Hepatocyte (in vitro differentiated cells): ENCODE measurements at regions not wholly inside any gene's neighbourhood (a gene's known extent, or its start where the extent isn't known, plus 50 kb on each side); places are given as distances from the start of the nearest gene placed in this dataset.

ENCODE experiments used
- DNase-seq: peaks from one replicate; pipeline ENCODE4 v3.0.0-alpha.2; 2016; ENCODE audit warnings: low spot score
- H2AFZ ChIP-seq: fragments of 200-600 bp; sonication (generic); 2 replicates; pipeline ENCODE4 v1.6.0; 2016; ENCODE audit warnings: antibody characterized with exemption, mild to moderate bottlenecking
- H3K27ac ChIP-seq: fragments of 200-600 bp; sonication (generic); 2 replicates; pipeline ENCODE4 v1.5.1; 2016; ENCODE audit warnings: mild to moderate bottlenecking
- H3K27me3 ChIP-seq: fragments of 200-600 bp; sonication (generic); 2 replicates; pipeline ENCODE4 v1.6.1; 2016
- H3K36me3 ChIP-seq: fragments of 200-600 bp; sonication (generic); replicated peaks from 2 replicates; pipeline ENCODE4 v1.5.1; 2016; ENCODE audit warnings: low read depth; ENCODE audit not compliant: insufficient read depth
- H3K4me1 ChIP-seq: fragments of 200-600 bp; sonication (generic); 2 replicates; pipeline ENCODE4 v1.5.1; 2016; ENCODE audit warnings: mild to moderate bottlenecking, moderate library complexity; ENCODE audit not compliant: insufficient read depth
- H3K4me2 ChIP-seq: fragments of 200-600 bp; sonication (generic); 2 replicates; pipeline ENCODE4 v1.6.0; 2016
- H3K4me3 ChIP-seq: fragments of 200-600 bp; sonication (generic); 2 replicates; pipeline ENCODE4 v1.5.1; 2016; ENCODE audit warnings: mild to moderate bottlenecking
- H3K79me2 ChIP-seq: fragments of 200-600 bp; sonication (generic); 2 replicates; pipeline ENCODE4 v1.6.0; 2017; ENCODE audit warnings: mild to moderate bottlenecking
- H3K9me2 ChIP-seq: fragments of 200-600 bp; sonication (generic); replicated peaks from 2 replicates; pipeline ENCODE4 v1.6.0; 2017; ENCODE audit warnings: mild to moderate bottlenecking; ENCODE audit not compliant: insufficient read depth
- H3K9me3 ChIP-seq: fragments of 200-600 bp; sonication (generic); 2 replicates; pipeline ENCODE4 v1.5.1; 2016; ENCODE audit warnings: low read depth, mild to moderate bottlenecking
- H4K20me1 ChIP-seq: fragments of 200-600 bp; sonication (generic); 2 replicates; pipeline ENCODE4 v1.6.0; 2016; ENCODE audit warnings: mild to moderate bottlenecking; ENCODE audit not compliant: insufficient read depth, poor library complexity, severe bottlenecking
- EZH2 ChIP-seq: fragments of 200-600 bp; sonication (generic); IDR thresholded peaks from 2 replicates; pipeline ENCODE4 v1.6.1; 2016; ENCODE audit warnings: antibody characterized with exemption, mild to moderate bottlenecking, borderline replicate concordance
- EZH2phosphoT487 ChIP-seq: fragments of 200-600 bp; sonication (generic); IDR thresholded peaks from one replicate; pipeline ENCODE4 v1.6.1; 2018; ENCODE audit warnings: antibody characterized with exemption, mild to moderate bottlenecking, low read depth, moderate library complexity; ENCODE audit not compliant: unreplicated experiment, severe bottlenecking
- WGBS: methylation state at CpG from one replicate; pipeline ENCODE4 v1.1.6; 2016; ENCODE audit warnings: low lambda C conversion rate; ENCODE audit errors: missing lambda C conversion rate; 5-methylcytosine and 5-hydroxymethylcytosine counted together
- TF ChIP-seq, protein P1 (sequence below): fragments of 200-600 bp; sonication (generic); IDR thresholded peaks from 2 replicates; pipeline ENCODE4 v1.5.1; 2016; ENCODE audit warnings: antibody characterized with exemption, mild to moderate bottlenecking; ENCODE audit not compliant: poor library complexity

DNA sequence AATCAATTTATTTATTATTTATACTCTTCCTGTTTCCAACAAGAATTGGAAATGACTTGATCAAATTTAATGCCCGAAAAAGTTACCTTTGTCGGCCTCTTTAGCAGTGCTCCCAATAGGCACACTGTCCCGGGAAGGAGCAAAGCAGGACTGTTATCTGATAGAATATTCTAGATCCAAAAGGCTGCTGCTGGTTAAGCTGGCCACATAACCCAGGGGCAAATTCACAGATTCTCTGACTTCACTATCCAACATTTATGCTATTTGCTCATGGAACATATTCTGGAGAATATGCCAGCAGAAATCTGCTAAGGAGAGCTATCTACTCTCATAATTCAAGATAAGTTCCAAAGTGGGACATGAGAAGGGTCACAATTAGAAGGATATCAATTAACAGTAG is 100.2 kb upstream of the DMAC1 start:
- 57% methylated on average over 3 of the region's 3 CpGs for WGBS
- no peak overlapping the region for H3K4me2 ChIP-seq
- TF ChIP-seq, protein P1, sequence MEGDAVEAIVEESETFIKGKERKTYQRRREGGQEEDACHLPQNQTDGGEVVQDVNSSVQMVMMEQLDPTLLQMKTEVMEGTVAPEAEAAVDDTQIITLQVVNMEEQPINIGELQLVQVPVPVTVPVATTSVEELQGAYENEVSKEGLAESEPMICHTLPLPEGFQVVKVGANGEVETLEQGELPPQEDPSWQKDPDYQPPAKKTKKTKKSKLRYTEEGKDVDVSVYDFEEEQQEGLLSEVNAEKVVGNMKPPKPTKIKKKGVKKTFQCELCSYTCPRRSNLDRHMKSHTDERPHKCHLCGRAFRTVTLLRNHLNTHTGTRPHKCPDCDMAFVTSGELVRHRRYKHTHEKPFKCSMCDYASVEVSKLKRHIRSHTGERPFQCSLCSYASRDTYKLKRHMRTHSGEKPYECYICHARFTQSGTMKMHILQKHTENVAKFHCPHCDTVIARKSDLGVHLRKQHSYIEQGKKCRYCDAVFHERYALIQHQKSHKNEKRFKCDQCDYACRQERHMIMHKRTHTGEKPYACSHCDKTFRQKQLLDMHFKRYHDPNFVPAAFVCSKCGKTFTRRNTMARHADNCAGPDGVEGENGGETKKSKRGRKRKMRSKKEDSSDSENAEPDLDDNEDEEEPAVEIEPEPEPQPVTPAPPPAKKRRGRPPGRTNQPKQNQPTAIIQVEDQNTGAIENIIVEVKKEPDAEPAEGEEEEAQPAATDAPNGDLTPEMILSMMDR: no peak
- TF ChIP-seq EZH2 (no peak), EZH2phosphoT487 (no peak)
- no peak overlapping the region for H3K4me3 ChIP-seq
- no peaks in the 10 kb centered on the region for H3K9me3 ChIP-seq
- no peak for DNase-seq
- no peaks in the 10 kb centered on the region for H3K9me2 ChIP-seq
- H3K27me3 ChIP-seq: no peaks in the 10 kb centered on the region
- H3K27ac ChIP-seq: no peak overlapping the region
- H3K79me2 ChIP-seq: no peaks in the 10 kb centered on the region
- H3K36me3 ChIP-seq: no peaks in the 10 kb centered on the region
- H2AFZ ChIP-seq: no peak overlapping the region
- H3K4me1 ChIP-seq: peaks cover 6% of the 10 kb centered on the region
- H4K20me1 ChIP-seq: no peaks in the 10 kb centered on the region

DNA sequence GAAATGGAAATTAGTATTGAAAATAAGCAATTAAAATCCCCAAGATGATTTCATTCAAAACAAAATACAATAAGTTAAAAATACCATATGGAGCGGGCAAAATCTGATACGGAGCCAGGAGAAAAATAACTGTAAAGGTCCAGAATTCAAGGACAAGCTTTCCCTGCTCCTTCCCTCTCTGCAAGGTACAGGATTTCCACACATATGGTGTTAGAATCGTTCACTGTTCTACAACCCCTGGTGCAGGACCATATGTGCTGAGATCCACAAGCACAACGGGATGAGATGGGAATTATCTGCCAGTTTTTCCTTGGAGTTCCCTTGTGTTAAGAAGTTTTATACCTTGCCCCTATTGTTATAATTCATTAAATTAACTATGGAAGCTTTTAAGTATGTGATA is 94.7 kb upstream of the DMAC1 start:
- Histone ChIP-seq H3K9me2 (no peaks in the 10 kb centered on the region), H3K4me1 (no peaks in the 10 kb centered on the region), H3K79me2 (no peaks in the 10 kb centered on the region), H3K4me3 (no peak overlapping the region), H3K27ac (no peak overlapping the region), H4K20me1 (no peaks in the 10 kb centered on the region), H3K4me2 (no peak overlapping the region), H2AFZ (no peak overlapping the region), H3K27me3 (no peaks in the 10 kb centered on the region), H3K36me3 (no peaks in the 10 kb centered on the region), H3K9me3 (no peaks in the 10 kb centered on the region)
- no peak for DNase-seq
- WGBS: 92% methylated on average over 4 of the region's 4 CpGs
- no peak for TF ChIP-seq EZH2
- no peak for TF ChIP-seq EZH2phosphoT487
- TF ChIP-seq, protein P1: no peak

DNA sequence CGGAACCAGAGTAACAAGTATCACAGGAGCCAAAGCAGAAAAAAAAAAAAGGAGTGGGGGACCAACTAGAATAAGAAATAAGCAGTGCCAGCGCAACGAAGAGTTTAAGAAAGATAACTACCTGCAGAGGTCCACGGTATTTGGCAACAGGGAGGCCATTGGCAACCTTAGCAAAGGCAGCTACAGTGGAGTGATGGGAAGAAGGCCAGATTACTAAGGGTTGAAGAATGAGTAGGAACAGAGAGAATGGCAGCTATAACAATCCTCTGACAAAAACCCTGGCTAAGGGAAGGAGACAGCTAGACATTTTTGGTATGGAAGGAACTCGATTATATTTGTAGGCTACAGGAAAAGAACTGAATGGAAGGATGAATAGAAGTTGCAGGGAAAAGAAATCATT is 93.4 kb upstream of the DMAC1 start:
- Histone ChIP-seq H3K79me2 (no peaks in the 10 kb centered on the region), H3K36me3 (no peaks in the 10 kb centered on the region), H3K4me1 (no peaks in the 10 kb centered on the region), H3K27me3 (no peaks in the 10 kb centered on the region), H3K4me2 (no peak overlapping the region), H3K9me2 (no peaks in the 10 kb centered on the region), H2AFZ (no peak overlapping the region), H3K27ac (no peak overlapping the region), H3K4me3 (no peak overlapping the region), H3K9me3 (no peaks in the 10 kb centered on the region), H4K20me1 (no peaks in the 10 kb centered on the region)
- TF ChIP-seq, protein P1: no peak
- TF ChIP-seq EZH2phosphoT487 (no peak), EZH2 (no peak)
- 96% methylated on average over 5 of the region's 5 CpGs for WGBS
- DNase-seq: no peak
